ELF-1 (cell line): ENCODE measurements at regions not wholly inside any gene's neighbourhood (a gene's known extent, or its start where the extent isn't known, plus 50 kb on each side); places are given as distances from the start of the nearest gene placed in this dataset.
A peak's percentile ranks its signal among the peaks of the same experiment; 100 is the strongest.
"Not testable (repeated sequence)": the region's sequence is repeated elsewhere in the genome, so short reads cannot be mapped to it uniquely, and the experiment has no call there.

Source experiments
- DNase-seq: peaks from one replicate; pipeline ENCODE4 v3.0.0-alpha.2; 2016; ENCODE audit warnings: low read depth, low spot score

DNA sequence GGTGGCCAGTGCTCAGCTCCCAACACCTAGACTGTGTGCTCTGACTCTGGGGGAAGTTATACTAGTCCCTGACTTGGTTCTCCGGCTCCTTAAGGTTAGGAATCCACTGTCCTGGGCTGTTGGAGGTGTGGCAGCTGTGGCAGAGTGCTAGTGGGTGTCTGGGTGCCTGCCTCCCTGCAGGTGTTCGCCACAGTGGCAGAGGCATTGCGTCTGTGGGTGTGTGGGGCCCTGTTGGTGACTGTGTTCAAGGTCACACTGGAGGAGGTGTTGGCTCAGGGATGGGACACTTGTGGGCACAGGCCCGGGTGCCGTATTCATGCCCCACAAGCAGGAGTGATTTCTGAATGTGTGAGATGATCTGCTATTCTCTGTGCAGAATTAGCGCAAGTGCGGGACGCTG, 467.4 kb downstream of the TMEM121 start:
- no peak for DNase-seq

DNA sequence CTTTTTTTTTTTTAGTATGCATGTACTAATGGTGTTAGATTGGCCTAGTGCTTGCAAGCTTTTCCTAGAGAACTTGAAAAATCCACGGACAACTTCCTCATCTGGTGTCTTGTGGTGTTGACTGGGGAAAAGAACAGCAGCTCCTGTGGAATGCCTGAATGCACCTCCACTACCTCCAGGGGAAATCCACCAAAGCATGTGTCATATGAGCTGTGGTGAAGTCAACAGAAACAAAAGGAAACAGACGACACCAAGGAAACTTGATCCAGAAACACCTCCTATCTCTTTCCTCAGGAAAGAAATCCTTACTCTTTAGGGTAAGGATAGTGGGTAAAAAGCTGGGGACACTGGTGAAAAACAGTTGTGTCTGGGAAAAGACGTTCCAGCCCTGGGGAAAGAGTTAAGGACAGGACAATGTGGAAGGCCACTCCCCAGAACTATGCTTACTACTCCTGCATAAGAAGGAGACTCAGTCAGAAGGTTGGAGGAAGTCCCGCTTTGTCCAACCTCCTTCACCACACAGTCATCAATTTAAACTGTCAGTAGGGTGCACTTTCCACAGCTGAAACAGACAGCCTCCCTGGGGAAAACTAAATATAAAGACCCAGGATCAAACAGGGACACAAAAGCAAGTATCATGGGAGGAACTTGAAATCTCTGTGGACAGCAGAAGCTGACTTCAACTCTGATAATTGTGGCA, 468.8 kb downstream of the TMEM121 start:
- DNase-seq: not testable (repeated sequence)

DNA sequence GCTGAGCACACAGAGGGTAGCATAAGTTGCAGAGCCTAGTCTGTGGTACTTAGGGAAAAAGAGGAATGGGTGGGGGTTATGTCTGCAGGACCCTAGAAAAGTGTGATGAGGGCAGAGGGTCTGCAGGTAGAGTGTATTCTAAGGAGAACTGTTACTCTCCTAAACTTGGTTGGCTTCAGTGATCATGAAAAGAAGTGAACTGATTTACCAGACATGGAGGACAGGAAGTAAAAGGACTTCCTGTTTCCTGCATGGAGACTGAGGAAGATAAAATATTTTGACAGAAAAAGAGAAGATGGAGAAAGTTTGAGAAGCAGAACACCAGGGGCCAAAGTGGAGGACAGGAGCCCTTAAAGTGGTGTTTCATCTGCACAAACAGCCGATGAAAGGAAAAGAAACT, 472.2 kb downstream of the TMEM121 start:
- not testable (repeated sequence) for DNase-seq

DNA sequence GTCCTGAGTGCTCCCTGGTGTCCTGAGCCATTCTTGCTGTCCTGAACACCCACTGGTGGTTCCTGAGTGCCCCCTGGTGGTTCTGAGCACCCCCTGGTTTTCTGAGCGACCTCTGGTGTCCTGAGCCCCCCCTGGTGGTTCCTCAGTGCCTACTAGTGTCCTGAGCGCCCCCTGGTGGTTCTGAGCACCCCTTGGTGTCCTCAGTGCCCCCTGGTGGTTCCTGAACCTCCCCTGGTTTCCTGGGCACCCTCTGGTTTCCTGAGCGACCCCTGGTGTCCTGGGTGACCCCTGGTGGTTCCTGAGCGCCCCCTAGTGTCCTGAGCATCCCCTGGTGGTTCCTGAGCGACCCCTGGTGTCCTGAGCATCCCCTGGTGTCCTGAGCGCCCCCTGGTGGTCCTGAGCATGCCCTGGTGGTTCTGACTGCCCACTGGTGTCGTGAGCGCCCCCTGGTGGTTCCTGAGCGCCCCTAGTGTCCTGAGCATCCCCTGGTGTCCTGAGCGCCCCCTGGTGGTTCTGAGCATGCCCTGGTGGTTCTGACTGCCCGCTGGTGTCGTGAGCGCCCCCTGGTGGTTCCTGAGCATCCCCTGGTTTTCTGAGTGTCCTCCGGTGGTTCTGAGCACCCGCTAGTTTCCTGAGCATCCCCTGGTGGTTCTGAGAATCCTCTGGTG, 473.1 kb downstream of the TMEM121 start:
- peak; percentile 53 for DNase-seq

DNA sequence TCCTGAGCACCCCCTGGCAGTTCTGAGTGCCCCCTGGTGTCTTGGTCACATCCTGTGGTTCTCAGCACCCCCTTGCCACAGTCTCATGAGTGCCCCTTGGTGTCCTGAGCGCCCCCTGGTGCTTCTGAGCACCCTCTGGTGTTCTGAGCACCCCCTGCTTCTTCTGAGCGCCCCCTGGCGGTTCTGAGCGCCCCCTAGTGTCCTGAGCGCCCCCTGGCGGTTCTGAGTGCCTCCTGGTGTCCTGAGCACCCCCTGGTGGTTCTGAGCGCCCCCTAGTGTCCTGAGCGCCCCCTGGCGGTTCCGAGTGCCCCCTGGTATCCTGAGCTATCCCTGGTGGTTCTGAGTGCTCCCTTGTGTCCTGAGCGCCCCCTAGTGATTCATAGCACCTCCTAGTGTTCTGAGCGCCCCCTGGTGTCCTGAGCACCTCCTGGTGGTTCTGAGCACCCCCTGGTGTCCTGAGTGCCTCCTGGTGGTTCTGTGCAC, 473.7 kb downstream of the TMEM121 start:
- not testable (repeated sequence) for DNase-seq

DNA sequence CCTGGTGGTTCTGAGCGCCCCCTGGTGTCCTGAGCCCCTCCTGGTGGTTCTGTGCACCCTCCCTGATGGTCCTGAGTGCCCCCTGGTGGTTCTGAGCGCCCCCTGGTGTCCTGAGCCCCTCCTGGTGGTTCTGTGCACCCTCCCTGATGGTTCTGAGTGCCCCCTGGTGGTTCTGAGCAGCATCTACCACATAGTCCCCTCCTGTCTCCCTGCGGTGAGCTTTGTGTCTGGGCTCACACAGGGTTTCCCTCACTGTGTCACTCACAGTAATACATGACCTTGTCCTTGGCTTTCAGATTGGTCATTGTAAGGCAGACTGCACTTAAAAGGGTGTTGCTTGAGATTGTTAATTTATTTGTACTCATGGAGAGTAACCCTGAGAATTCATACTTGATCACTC, 474.9 kb downstream of the TMEM121 start:
- not testable (repeated sequence) for DNase-seq

DNA sequence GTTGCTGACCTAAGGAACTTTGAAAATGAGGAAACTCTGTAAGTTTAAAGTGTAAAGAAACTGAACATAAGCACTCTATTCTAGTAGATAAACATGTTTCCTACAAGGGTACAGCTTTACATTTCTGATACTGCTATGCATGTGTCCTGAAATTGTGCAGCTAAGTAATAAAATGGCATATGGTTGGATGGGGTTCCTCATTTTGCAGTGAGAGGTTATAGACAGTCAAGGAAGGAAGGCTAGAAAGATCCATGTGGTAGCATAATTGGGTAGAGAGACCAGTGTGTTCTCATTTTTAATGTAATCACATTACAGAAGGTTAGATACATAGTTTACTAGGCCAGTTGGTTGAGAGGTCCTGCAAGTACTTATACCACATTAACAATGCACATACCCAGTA, 477.0 kb downstream of the TMEM121 start:
- no peak for DNase-seq

DNA sequence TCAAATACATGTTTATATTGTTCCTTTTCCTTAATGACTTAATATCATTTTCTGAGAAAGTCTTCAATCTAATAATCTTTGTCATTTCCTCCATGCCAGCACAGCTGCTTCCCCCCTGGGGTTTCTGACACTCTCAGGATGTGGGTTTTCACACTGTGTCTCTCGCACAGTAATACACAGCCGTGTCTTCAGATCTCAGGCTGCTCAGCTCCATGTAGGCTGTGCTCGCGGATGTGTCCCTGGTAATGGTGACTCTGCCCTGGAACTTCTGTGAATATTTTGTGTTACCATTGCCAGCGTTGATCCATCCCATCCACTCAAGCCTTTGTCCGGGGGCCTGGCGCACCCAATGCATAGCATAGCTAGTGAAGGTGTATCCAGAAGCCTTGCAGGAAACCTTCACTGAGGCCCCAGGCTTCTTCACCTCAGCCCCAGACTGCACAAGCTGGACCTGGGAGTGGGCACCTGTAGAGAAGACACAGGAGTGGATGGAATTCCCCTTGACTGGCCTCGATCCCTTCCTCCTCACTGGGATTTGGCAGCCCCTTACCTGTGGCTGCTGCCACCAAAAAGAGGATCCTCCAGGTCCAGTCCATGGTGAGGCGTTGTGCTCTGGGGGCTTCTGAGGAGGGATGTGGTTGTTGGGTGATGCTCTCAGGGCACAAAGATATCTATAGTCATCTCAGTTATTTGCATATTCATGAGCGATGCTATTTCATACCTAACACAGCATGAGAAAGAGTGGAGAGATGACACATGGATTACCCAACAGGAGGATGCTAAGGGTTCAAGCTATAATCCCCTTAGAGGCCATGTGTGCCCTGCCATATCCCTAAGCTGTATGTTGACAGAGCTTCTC, 478.8 kb downstream of the TMEM121 start:
- not testable (repeated sequence) for DNase-seq

DNA sequence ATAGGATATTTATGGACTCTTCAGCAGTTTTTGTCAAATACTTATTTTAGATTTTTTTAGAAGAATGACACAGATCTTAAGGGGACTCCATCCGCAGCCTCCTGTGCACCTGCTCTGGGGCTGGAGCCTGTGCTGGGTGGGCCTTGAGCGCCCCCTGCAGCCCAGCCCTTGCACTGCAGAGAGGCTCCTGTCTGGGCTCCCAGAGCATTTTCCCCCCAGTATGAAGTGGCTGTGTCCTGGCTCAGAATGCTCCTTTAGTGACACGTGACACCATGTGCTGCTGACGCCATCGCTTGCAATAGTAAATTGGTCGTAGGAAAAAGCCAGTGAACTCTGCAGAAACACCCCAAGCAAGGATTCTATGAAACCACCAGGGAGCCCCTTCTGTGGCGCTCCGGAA, 479.7 kb downstream of the TMEM121 start:
- peak; percentile 73 for DNase-seq

DNA sequence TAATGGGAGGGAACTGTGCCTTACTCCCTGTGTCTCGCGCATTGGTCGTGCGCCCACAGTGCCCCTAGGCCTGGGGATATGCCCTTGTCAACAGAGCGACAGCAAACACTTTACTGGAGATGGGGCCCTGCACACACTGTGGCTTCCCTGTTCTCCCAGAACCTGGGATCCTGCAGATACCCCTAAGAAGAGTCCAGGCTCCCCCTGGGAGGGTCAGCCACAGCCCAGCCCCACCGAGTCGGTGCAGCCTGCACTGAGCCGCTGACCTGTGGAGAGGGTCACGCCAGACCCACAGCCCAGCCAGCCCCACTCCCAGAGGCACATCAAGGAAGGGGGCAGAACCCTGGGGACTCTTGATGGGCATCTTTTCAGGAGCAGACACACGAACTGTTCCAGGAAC, 480.3 kb downstream of the TMEM121 start:
- DNase-seq: not testable (repeated sequence)

DNA sequence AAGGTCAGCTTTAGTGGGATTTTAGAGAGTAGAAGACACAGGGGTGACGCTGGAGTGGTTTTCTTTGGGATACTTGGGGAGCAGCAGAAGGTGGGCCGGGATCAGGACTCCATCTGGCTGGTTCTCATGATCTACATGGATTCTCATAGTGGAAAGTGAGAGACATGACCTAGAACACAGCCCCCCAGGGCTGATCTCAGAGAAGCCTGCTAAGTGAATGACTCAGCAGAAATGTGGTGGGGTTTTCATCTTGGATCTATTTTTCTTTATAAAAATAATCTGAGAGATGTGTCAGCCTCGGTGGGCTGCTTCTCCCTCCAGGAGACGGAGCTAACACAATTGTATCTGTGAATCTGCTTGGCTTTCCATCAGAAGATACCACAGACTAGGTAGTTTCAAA, 484.4 kb downstream of the TMEM121 start:
- no peak for DNase-seq

DNA sequence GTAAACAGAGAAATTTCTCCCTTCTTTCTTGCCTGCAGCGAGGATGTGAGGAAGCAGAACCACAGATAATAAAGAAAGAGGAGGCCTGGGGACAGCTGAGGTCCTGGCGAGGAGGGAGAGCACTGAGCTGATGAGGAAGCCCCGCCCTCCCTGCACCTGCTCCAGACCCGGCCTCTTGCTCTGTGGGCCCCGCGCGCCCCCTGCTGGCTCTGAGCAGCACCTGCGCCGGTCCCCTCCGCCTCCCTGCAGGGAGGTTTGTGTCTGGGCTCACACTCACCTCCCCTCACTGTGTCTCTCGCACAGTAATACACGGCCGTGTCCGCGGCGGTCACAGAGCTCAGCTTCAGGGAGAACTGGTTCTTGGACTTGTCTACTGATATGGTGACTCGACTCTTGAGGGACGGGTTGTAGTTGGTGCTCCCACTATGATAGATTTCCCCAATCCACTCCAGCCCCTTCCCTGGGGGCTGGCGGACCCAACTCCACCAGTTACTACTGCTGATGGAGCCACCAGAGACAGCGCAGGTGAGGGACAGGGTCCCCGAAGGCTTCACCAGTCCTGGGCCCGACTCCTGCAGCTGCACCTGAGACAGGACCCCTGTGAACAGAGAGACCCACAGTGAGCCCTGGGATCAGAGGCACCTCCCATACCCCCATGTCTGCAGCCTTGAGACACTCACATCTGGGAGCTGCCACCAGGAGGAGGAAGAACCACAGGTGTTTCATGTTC, 485.4 kb downstream of the TMEM121 start:
- DNase-seq: peak; percentile 79

DNA sequence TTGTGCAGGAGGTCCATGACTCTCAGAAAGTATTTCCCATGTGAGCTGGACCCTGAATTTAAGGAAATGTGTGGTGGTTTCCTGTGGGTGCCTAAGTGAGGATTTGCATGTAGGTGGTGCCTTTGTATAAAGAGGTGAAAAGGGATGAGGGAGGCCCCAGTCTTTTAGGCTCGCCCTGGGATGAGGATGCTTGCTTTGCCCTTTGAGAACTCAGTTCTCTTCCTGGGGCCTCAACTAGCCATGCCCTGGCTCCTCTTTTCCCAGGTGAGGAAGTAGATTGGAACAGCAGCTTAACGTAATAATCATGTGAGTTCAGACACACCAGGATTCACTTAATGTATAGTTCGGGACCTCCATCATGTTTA, 486.0 kb downstream of the TMEM121 start:
- not testable (repeated sequence) for DNase-seq

DNA sequence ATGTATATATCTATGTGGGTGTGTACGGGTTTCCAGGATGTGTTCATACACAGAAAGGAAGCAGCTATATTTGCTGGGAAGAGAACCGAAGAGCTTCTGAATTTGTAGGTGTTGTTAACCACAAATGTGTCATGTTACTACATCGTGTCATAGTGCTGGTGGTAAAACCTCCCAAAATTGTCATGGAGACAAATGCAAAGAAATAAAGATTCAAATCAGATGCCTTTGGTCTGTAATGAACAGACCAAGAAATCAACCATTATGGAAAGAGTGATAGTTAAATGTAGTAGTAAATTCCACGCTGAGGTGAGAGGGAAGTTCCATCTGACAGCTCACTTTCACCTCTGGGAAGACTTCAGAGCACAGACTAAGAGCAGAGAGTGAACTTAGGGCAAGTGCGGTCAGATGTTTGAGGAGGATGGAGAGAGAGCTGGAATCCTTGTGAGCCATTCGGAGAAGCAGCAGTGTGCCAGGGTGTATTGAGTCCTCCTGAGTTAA, 487.5 kb downstream of the TMEM121 start:
- DNase-seq: no peak

DNA sequence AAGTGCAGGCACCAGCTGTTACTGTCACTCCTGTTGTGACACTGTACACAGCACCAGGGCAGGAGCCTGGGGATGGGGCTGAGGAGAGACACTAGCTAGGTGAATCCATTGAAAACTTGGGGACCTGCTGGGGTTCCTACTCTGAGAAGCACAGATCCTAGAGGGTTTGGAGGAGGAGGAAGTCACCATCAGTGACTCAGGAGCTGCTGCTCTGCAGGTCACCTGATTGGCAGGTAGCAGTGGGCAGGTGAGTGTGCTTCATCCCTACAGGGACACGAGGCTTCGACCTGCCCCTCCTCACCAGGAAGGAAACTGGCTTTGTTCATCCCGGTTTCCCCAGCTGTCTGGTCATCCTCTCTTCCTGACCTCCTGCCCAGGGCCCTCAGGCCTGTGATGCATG, 491.6 kb downstream of the TMEM121 start:
- not testable (repeated sequence) for DNase-seq

DNA sequence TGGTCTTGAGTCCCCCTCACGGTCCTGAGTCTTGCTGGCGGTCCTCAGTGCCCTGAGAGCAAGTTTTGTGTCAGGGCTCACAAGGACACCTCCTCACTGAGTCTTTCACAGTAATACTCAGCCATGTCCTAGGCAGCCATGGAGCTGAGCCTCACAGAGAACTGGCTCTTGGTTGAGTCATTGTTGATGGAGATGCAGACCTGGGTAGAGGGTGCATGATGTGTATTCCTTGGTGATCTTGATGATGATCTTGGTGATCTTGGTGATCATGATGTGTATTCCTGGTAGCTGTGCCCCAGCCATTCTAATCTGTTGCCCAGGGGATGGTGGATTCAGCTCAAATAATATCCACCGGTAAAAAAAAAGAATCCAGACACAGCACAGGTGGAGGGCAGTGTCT, 495.4 kb downstream of the TMEM121 start:
- DNase-seq: no peak

DNA sequence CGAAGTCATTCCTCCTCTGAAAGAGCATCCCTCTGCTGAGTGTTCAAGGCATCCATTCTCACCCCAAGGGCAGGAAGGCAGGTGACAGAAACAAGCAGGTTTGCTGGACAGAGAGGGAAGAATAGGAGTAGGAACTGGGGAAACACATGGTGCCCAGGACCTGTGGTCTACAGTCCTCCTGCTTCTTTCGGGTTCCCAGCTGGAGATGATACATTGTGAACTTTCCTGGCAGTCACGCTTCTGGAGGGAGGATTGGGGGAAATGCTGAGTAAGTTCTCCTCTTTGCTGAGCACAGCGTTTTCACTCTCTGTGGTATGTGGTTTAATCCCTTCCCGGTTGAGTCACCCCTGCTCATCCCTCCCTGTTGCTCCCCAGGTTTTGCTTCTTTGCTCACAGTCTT, 496.3 kb downstream of the TMEM121 start:
- DNase-seq: not testable (repeated sequence)

DNA sequence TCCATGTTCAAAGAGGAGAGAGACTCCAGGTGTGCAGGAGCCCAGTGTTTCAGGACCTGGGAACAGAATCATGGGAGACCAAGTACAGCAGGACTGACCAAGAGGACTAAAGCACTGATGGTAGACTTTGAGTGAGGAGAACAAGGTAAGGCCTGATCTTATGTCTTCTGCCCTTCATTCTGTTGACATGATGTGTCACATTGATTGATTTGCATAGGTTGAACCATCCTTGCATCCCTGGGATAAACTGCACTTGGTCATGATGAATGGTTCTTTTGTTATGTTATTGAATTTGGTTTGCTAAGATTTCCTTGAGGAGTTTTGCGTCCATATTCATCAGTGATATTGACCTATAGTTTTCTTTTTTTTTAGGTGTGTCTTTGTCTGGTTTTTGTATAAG, 497.0 kb downstream of the TMEM121 start:
- no peak for DNase-seq

DNA sequence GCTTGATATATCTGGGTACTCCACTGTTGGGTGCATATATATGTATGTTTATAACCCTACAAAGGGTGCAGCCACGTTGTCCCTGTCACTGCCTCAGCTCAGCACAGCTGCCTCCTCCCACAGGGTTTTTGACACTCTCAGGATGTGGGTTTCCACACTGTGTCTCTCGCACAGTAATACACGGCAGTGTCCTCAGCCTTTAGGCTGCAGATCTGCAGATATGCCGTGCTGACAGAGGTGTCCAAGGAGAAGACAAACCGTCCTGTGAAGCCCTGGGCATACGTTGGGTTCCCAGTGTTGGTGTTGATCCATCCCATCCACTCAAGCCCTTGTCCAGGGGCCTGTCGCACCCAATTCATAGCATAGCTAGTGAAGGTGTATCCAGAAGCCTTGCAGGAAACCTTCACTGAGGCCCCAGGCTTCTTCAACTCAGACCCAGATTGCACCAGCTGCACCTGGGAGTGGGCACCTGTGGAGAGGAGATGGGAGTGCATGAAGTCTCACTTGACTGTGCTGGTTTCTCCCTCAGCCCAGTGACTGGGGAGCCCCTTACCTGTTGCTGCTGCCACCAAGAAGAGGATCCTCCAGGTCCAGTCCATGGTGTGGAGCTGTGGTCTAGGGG, 498.7 kb downstream of the TMEM121 start:
- DNase-seq: no peak

DNA sequence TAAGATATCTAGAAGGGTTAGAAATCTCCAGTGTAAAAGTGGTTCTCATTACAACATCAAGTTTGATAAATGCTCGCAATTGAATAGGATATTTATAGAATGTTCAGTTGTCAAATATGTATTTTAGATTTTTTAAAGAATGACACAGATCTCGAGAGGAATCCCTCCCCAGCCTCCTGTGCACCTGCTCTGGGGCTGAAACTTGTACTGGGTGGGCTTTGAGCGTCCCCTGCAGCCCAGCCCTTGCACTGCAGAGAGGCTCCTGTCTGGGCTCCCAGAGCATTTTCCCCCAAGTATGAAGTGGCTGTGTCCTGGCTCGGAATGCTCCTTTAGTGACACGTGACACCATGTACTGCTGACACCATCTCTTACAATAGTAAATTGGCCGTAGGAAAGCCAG, 499.6 kb downstream of the TMEM121 start:
- no peak for DNase-seq

DNA sequence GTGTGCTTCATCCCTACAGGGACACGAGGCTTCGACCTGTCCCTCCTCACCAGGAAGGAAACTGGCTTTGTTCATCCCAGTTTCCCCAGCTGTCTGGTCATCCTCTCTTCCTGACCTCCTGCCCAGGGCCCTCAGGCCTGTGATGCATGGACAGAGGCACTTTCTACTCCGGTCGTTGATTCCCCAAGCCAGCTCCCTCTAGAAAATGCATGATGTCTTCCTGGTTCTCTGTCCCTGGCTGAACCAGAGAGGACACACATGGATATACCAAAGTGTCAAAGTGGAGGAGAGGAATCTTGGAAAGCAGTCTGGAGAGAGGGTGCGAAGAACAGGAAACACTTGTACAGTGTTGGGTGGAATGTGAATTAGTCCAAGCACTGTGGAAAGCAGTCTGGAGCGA, 501.4 kb downstream of the TMEM121 start:
- not testable (repeated sequence) for DNase-seq
